ENCODE measurements at regions not wholly inside any gene's neighbourhood (a gene's known extent, or its start where the extent isn't known, plus 50 kb on each side); places are given as distances from the start of the nearest gene placed in this dataset.
A peak's percentile ranks its signal among the peaks of the same experiment; 100 is the strongest.
"Not testable (repeated sequence)": the region's sequence is repeated elsewhere in the genome, so short reads cannot be mapped to it uniquely, and the experiment has no call there.

- Histone ChIP-seq H4K20me1 (ENCODE audit: insufficient read depth, low read length) (no peaks in the 10 kb centered on the region), H3K36me3 (ENCODE audit: insufficient read depth, low read length) (no peaks in the 10 kb centered on the region), H3F3A (ENCODE audit: insufficient read depth, low read length) (no peaks in the 10 kb centered on the region), H3K4me2 (ENCODE audit: low read length) (no peak overlapping the region), H3K4me1 (ENCODE audit: insufficient read depth, low read length, severe bottlenecking) (peaks cover 14% of the 10 kb centered on the region), H3K9ac (ENCODE audit: low read length) (no peak overlapping the region), H3K27me3 (ENCODE audit: insufficient read depth, low read length) (no peaks in the 10 kb centered on the region), H3K79me2 (ENCODE audit: insufficient read depth, low read length) (no peaks in the 10 kb centered on the region), H3K9me3 (ENCODE audit: low read length) (no peaks in the 10 kb centered on the region), H2AFZ (ENCODE audit: low read length) (no peak overlapping the region), H3K4me3 (ENCODE audit: low read depth, low read length, poor library complexity, severe bottlenecking) (no peak overlapping the region), H3K9me2 (ENCODE audit: low read depth, low read length) (no peaks in the 10 kb centered on the region), H3K27ac (ENCODE audit: low read depth, low read length, poor library complexity, severe bottlenecking) (peak overlapping the region; percentile 60)
- TF ChIP-seq, protein P1, sequence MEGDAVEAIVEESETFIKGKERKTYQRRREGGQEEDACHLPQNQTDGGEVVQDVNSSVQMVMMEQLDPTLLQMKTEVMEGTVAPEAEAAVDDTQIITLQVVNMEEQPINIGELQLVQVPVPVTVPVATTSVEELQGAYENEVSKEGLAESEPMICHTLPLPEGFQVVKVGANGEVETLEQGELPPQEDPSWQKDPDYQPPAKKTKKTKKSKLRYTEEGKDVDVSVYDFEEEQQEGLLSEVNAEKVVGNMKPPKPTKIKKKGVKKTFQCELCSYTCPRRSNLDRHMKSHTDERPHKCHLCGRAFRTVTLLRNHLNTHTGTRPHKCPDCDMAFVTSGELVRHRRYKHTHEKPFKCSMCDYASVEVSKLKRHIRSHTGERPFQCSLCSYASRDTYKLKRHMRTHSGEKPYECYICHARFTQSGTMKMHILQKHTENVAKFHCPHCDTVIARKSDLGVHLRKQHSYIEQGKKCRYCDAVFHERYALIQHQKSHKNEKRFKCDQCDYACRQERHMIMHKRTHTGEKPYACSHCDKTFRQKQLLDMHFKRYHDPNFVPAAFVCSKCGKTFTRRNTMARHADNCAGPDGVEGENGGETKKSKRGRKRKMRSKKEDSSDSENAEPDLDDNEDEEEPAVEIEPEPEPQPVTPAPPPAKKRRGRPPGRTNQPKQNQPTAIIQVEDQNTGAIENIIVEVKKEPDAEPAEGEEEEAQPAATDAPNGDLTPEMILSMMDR (IDR thresholded peaks at IDR 0.05; ENCODE audit: low read length): no peak
Observed at GRCh38 chr3:73828348-73828747, 203.6 kb upstream of the PDZRN3 start.

DNA sequence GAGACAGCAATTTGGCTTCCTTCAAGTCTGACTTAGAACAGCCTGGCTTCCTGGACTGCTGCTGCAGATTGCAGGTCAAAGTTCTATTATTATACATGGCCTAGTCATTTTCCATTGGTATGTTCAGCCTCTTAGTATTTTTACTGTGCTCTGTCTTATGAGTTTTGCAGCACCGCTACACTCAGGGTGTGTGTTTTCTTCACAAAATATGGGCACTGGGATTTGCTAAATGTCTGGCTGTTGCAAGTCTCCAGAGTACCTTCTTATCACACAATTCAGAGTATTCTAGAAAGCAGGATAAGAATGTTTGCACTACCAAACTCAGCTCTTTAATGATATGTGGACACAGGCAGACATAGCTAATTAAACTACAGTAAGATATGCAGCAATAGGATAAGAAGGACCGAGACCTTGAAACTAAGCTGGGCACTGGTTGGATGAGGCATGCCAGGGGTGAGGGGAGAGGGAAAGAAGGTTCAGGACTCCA, 203.0 kb upstream of the PDZRN3 start:
- H3K4me1 ChIP-seq (ENCODE audit: insufficient read depth, low read length, severe bottlenecking): peaks cover 14% of the 10 kb centered on the region
- no peak overlapping the region for H3K9ac ChIP-seq (ENCODE audit: low read length)
- peak overlapping the region; percentile 32 for H3K27ac ChIP-seq (ENCODE audit: low read depth, low read length, poor library complexity, severe bottlenecking)
- H3K9me3 ChIP-seq (ENCODE audit: low read length): no peaks in the 10 kb centered on the region
- no peaks in the 10 kb centered on the region for H3K36me3 ChIP-seq (ENCODE audit: insufficient read depth, low read length)
- H4K20me1 ChIP-seq (ENCODE audit: insufficient read depth, low read length): no peaks in the 10 kb centered on the region
- H3K4me2 ChIP-seq (ENCODE audit: low read length): no peak overlapping the region
- H3K79me2 ChIP-seq (ENCODE audit: insufficient read depth, low read length): no peaks in the 10 kb centered on the region
- no peaks in the 10 kb centered on the region for H3K9me2 ChIP-seq (ENCODE audit: low read depth, low read length)
- TF ChIP-seq EZH2 (IDR thresholded peaks at IDR 0.05; ENCODE audit: borderline replicate concordance, low read length): no peak
- TF ChIP-seq, protein P1 (IDR thresholded peaks at IDR 0.05; ENCODE audit: low read length): no peak
- no peak overlapping the region for H3K4me3 ChIP-seq (ENCODE audit: low read depth, low read length, poor library complexity, severe bottlenecking)
- no peaks in the 10 kb centered on the region for H3K27me3 ChIP-seq (ENCODE audit: insufficient read depth, low read length)
- no peaks in the 10 kb centered on the region for H3F3A ChIP-seq (ENCODE audit: insufficient read depth, low read length)
- no peak overlapping the region for H2AFZ ChIP-seq (ENCODE audit: low read length)

DNA sequence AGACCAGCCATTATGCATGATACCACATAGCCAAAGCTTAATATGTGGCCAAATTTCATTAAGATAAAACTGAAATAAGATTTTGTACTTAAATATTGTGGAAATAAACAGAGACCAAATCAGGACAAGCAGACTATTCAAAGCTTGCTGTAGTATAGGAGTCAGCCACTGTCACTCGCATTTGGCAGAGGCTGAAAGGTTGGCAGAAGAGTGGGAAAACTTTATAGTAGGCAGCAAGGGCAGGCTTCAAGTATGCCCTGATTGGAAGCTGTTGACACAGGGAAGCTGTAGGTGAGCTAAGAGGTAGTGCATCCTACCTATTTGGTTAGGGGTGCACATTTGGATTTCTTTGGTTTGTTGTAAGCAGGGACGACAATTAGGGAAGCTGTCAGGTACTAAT, 202.5 kb upstream of the PDZRN3 start:
- H3F3A ChIP-seq (ENCODE audit: insufficient read depth, low read length): no peaks in the 10 kb centered on the region
- H3K36me3 ChIP-seq (ENCODE audit: insufficient read depth, low read length): no peaks in the 10 kb centered on the region
- no peak overlapping the region for H3K4me2 ChIP-seq (ENCODE audit: low read length)
- no peaks in the 10 kb centered on the region for H3K9me2 ChIP-seq (ENCODE audit: low read depth, low read length)
- peak overlapping the region; percentile 32 for H3K27ac ChIP-seq (ENCODE audit: low read depth, low read length, poor library complexity, severe bottlenecking)
- no peaks in the 10 kb centered on the region for H3K27me3 ChIP-seq (ENCODE audit: insufficient read depth, low read length)
- TF ChIP-seq, protein P1 (IDR thresholded peaks at IDR 0.05; ENCODE audit: low read length): no peak
- no peak for TF ChIP-seq EZH2 (IDR thresholded peaks at IDR 0.05; ENCODE audit: borderline replicate concordance, low read length)
- H3K79me2 ChIP-seq (ENCODE audit: insufficient read depth, low read length): no peaks in the 10 kb centered on the region
- H3K9me3 ChIP-seq (ENCODE audit: low read length): no peaks in the 10 kb centered on the region
- H2AFZ ChIP-seq (ENCODE audit: low read length): no peak overlapping the region
- peaks cover 14% of the 10 kb centered on the region for H3K4me1 ChIP-seq (ENCODE audit: insufficient read depth, low read length, severe bottlenecking)
- H3K9ac ChIP-seq (ENCODE audit: low read length): no peak overlapping the region
- H4K20me1 ChIP-seq (ENCODE audit: insufficient read depth, low read length): no peaks in the 10 kb centered on the region
- H3K4me3 ChIP-seq (ENCODE audit: low read depth, low read length, poor library complexity, severe bottlenecking): no peak overlapping the region

GRCh38 chr3:73820896-73821295, 196.2 kb upstream of the PDZRN3 start:
- H3K9me2 ChIP-seq (ENCODE audit: low read depth, low read length); H4K20me1 ChIP-seq (ENCODE audit: insufficient read depth, low read length); H3K79me2 ChIP-seq (ENCODE audit: insufficient read depth, low read length); H3K4me2 ChIP-seq (ENCODE audit: low read length); H3F3A ChIP-seq (ENCODE audit: insufficient read depth, low read length); H3K9me3 ChIP-seq (ENCODE audit: low read length); H3K27ac ChIP-seq (ENCODE audit: low read depth, low read length, poor library complexity, severe bottlenecking); H2AFZ ChIP-seq (ENCODE audit: low read length); H3K4me3 ChIP-seq (ENCODE audit: low read depth, low read length, poor library complexity, severe bottlenecking); H3K4me1 ChIP-seq (ENCODE audit: insufficient read depth, low read length, severe bottlenecking); H3K9ac ChIP-seq (ENCODE audit: low read length); H3K27me3 ChIP-seq (ENCODE audit: insufficient read depth, low read length); H3K36me3 ChIP-seq (ENCODE audit: insufficient read depth, low read length): not testable (repeated sequence)
